ENCODE measurements at regions not wholly inside any gene's neighbourhood (a gene's known extent, or its start where the extent isn't known, plus 50 kb on each side); places are given as distances from the start of the nearest gene placed in this dataset.

DNA sequence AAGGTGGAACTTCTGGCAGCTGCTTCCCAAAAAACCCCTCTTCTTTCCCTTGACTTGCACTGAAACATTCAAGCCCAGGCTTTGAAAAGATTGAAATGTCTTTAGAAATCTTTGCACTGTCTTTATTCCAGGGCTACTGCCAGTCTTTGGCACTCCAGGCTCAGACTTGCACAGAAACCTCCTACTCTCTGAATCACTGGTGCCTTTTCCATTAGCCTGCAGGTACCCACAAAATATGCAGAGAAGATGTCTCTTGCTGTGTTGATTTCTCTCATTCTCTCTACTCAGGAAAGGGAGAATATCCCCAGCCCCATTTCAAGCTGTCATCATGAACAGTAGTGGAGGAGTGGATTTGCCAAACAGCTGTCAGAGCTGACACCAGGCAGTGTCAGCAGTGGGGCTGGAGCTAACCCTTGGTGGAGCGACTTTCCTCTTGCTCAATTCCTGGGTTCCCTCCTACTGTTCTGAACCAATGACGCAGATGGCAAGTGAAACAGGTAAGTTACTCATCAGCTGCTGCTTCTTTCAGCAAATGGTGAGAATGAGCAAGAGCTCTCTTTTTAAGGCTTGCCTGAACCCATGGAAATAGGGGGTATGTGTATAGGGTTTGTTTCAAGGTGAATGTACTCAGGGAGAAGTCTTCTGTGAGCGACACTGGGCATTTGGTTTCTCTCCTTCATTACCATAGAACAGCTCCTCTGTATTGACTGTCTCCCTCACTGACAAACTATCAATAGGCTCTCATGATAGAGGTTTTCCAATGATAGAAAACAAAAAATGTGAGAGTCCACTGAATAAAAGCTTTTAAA is 362.4 kb downstream of the ADRA2A start:
- no peak for TF ChIP-seq CTCF (IDR thresholded peaks at IDR 0.05; ENCODE audit: low read depth, low read length, missing control alignments)
- no peak overlapping the region for H3K4me3 ChIP-seq (ENCODE audit: low read depth, low read length)
- no peak for DNase-seq (ENCODE audit: low read depth)

- no peak for TF ChIP-seq CTCF (IDR thresholded peaks at IDR 0.05; ENCODE audit: low read depth, low read length, missing control alignments)
Observed at GRCh38 chr10:111440501-111440900, 363.7 kb downstream of the ADRA2A start.

DNA sequence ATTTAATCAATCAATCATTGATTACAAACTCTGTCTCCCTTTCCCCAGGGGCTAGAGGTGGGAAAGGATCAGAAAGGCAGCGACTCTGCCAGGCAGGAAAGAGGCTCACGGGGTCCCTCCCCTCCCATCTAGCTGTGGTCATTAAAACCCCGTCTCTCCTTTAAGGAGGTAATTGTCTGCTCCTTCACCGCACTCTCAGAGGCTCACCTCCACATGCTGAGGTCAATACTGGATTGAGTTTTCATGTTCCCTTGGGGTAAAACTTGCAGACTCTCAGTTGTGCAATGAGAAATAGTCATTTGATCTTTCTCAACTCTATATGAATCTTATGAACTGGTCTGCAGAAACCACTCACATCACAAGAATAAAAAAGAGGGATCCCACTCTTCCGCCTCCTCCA is 368.8 kb downstream of the ADRA2A start:
- no peak overlapping the region for H3K4me3 ChIP-seq (ENCODE audit: low read depth, low read length)
- TF ChIP-seq CTCF (IDR thresholded peaks at IDR 0.05; ENCODE audit: low read depth, low read length, missing control alignments): no peak
- no peak for DNase-seq (ENCODE audit: low read depth)

More at GRCh38 chr10:111440501-111440900, 363.7 kb downstream of the ADRA2A start:
- no peak for DNase-seq (ENCODE audit: low read depth)
- no peak overlapping the region for H3K4me3 ChIP-seq (ENCODE audit: low read depth, low read length)

DNA sequence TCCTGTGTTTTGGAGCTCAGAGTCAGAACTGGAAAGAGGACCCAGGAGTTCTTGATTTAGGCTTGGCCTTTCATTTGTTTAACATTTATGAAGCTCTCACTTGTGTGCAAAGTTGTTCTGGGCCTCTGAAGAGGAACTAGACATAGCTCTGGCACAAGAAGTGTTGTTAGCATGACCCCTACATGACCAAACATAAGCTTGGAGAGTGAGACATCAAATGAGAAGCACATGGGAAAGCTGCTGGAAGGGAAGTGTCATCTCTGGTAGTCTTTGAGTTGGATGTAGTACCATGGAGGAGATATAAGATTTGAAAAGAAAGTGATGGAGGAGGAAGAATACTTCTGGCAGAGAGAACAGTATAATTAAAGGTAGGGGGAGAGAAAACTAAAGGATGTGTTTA is 370.1 kb downstream of the ADRA2A start:
- H3K4me3 ChIP-seq (ENCODE audit: low read depth, low read length): no peak overlapping the region
- no peak for TF ChIP-seq CTCF (IDR thresholded peaks at IDR 0.05; ENCODE audit: low read depth, low read length, missing control alignments)
- no peak for DNase-seq (ENCODE audit: low read depth)

DNA sequence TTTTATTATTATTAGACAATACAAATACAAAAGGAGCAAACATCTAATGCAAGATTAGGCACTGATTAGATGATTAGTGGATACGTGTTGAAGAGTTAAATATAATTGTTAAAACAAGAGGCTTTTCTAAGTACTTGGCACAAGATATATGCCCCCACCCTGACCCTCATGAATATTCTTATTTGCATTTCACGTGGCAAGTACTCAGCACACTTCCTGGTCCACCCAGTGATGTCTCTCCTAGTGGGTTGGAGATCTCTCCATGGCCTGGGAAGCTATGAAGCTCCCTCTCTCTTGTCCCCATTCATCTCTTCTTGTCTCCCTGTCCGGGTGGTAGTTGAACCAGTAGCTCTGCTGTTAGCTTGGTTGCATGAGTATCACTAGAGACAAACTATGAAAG is 375.3 kb downstream of the ADRA2A start:
- no peak for TF ChIP-seq CTCF (IDR thresholded peaks at IDR 0.05; ENCODE audit: low read depth, low read length, missing control alignments)
- H3K4me3 ChIP-seq (ENCODE audit: low read depth, low read length): no peak overlapping the region
- no peak for DNase-seq (ENCODE audit: low read depth)

DNA sequence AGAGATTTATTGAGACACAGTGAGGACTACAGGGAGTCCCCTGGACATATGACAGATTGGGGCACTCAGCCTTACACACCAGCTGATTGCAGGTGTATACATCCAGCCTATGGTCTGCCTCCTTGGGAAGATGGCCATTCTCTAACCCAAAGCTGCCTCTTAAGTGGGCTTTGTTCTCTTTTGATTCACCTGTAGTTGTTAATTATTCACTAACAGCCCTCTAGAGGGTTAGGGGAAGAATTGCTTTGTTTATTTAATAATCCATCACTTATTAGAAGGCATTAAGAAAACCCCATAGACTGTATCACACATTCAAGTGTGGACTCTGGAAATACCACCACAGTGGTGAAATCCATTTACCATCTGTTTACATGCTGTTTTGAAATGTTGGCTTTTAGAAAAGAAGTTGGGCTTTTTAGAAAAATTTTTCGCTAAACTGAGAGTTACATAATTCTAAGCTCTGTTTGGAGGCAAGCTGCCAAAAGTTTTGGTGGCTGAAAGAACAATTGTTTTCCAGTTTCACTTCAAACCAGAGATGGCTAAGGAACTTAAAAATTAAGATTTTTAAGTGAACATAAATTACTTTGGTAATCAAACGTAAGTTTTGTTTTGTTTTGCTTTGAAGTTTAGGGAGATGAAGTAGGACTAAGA is 379.1 kb downstream of the ADRA2A start:
- no peak for TF ChIP-seq CTCF (IDR thresholded peaks at IDR 0.05; ENCODE audit: low read depth, low read length, missing control alignments)
- no peak overlapping the region for H3K4me3 ChIP-seq (ENCODE audit: low read depth, low read length)
- DNase-seq (ENCODE audit: low read depth): no peak

Measured in GM12864 (cell line).